ENCODE measurements at regions not wholly inside any gene's neighbourhood (a gene's known extent, or its start where the extent isn't known, plus 50 kb on each side); places are given as distances from the start of the nearest gene placed in this dataset.

DNA sequence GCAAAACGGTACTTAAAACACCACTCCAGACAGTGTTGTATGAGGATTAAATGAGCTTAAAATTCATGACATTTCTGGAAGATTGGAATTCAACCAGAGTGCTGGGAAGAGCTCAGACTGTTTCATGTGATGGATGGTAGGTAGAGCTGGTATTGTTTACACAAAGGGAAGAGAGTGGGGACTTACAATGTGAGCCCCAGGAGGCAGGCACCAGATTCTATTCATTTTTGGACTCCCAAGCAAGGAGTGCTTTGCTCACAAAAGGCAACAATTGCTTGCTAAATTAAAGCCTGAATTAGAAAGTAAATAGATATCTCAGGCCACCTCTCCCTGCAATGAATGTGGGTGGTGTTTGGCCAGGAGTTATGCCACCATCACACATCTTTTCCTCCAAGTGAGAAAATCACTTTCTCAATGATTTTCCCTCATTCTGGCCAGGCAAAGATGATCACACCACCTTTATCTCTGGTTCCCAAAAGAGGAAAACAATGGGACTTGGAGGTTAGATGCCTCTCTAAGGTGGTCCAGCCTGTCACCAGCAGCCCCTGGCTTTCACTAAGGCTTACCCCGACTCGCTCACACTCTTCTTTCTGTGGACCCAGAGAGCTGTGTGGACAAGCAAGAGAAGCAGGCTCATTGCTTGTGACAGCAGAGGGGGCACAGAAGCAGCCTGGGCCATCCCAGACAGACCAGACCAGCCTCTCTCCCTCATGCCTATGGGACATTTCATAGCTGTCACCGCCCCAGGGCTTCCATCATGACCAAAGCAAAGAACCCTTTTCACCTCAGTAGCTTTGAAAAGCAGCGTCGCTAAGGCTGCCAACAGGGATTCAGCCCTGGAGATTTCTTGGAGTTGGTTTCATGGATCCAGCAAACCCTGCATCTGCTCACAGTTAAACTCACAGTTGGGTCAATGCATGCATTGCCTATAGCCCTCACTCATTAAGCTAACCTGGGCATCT, 63.5 kb upstream of the DRD2 start:
- Histone ChIP-seq H3K79me2 (ENCODE audit: insufficient read depth, low read length) (no peaks in the 10 kb centered on the region), H3K27me3 (ENCODE audit: control insufficient read depth in 1 of 2, insufficient read depth in 2 of 2, low read length in 2 of 2) (peaks cover 0 to 9% of the 10 kb centered on the region in 2 experiments; a peak in 2 of 5 replicates), H3K9ac (ENCODE audit: insufficient read depth, low read depth, low read length) (no peak overlapping the region), H3K4me1 (ENCODE audit: insufficient read depth, low read length) (no peaks in the 10 kb centered on the region), H3K4me2 (ENCODE audit: low read depth, low read length) (no peak overlapping the region), H3K9me3 (ENCODE audit: low read length) (no peaks in the 10 kb centered on the region), H3K36me3 (replicated peaks in 1 of 2; ENCODE audit: control insufficient read depth in 1 of 2, insufficient read depth in 2 of 2, low read length in 2 of 2) (no peaks in the 10 kb centered on the region), H3K4me3 (replicated peaks in 1 of 3; ENCODE audit: insufficient read depth in 1 of 3, low read depth in 2 of 3, low read length in 3 of 3) (no peak overlapping the region), H4K20me1 (ENCODE audit: insufficient read depth, low read length) (no peaks in the 10 kb centered on the region), H3K27ac (ENCODE audit: extremely low read length, insufficient read depth, low read length) (no peak overlapping the region), H2AFZ (ENCODE audit: low read length) (no peak overlapping the region)
- in situ Hi-C loops (cut with HindIII; ENCODE audit: extremely low pct_ligation_motif_present, low pct_unique_long_range_greater_than_20kb) = loop anchor here (25.0 kb wide), 1 partner anchor 199 kb away; no protein-coding TSS in a partner anchor
- intact Hi-C loops (cut with micrococcal nuclease; ENCODE audit: unreplicated experiment) = no loop called here
- BruUV-seq (replicated peaks) = no TSS peak
- ATAC-seq = no peak
- CTCF ChIA-PET (ENCODE audit: low intra/inter-chr PET ratio, low total read pairs) = no interaction called here
- no peak for FAIRE-seq
- TF ChIP-seq HNRNPK (IDR thresholded peaks at IDR 0.05; ENCODE audit: low read depth, low read length, poor library complexity, severe bottlenecking) (no peak), SMYD3 (CRISPR knock-in tag; IDR thresholded peaks at IDR 0.05) (no peak), ZNF788 (CRISPR knock-in tag; IDR thresholded peaks at IDR 0.05; ENCODE audit: borderline replicate concordance) (no peak), ZNF614 (CRISPR knock-in tag; IDR thresholded peaks at IDR 0.05; ENCODE audit: borderline replicate concordance) (no peak), SCMH1 (CRISPR knock-in tag; IDR thresholded peaks at IDR 0.05; ENCODE audit: borderline replicate concordance) (no peak), ZSCAN20 (CRISPR knock-in tag; IDR thresholded peaks at IDR 0.05; ENCODE audit: borderline replicate concordance) (no peak), BCL6 (CRISPR knock-in tag; IDR thresholded peaks at IDR 0.05) (no peak), ATAD3A (CRISPR knock-in tag; IDR thresholded peaks at IDR 0.05) (no peak), AGO1 (IDR thresholded peaks at IDR 0.05; ENCODE audit: low read depth, low read length, poor library complexity, severe bottlenecking) (no peak), KAT2B (IDR thresholded peaks at IDR 0.05; ENCODE audit: borderline replicate concordance, low read depth, low read length) (no peak)
- TF ChIP-seq, protein P1, sequence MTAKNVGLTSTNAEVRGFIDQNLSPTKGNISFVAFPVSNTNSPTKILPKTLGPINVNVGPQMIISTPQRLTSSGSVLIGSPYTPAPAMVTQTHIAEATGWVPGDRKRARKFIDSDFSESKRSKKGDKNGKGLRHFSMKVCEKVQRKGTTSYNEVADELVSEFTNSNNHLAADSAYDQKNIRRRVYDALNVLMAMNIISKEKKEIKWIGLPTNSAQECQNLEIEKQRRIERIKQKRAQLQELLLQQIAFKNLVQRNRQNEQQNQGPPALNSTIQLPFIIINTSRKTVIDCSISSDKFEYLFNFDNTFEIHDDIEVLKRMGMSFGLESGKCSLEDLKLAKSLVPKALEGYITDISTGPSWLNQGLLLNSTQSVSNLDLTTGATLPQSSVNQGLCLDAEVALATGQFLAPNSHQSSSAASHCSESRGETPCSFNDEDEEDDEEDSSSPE (CRISPR knock-in tag; IDR thresholded peaks at IDR 0.05) = no peak
- TF ChIP-seq, protein P2, sequence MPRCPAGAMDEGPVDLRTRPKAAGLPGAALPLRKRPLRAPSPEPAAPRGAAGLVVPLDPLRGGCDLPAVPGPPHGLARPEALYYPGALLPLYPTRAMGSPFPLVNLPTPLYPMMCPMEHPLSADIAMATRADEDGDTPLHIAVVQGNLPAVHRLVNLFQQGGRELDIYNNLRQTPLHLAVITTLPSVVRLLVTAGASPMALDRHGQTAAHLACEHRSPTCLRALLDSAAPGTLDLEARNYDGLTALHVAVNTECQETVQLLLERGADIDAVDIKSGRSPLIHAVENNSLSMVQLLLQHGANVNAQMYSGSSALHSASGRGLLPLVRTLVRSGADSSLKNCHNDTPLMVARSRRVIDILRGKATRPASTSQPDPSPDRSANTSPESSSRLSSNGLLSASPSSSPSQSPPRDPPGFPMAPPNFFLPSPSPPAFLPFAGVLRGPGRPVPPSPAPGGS (CRISPR knock-in tag; IDR thresholded peaks at IDR 0.05) = no peak
- TF ChIP-seq, protein P3, sequence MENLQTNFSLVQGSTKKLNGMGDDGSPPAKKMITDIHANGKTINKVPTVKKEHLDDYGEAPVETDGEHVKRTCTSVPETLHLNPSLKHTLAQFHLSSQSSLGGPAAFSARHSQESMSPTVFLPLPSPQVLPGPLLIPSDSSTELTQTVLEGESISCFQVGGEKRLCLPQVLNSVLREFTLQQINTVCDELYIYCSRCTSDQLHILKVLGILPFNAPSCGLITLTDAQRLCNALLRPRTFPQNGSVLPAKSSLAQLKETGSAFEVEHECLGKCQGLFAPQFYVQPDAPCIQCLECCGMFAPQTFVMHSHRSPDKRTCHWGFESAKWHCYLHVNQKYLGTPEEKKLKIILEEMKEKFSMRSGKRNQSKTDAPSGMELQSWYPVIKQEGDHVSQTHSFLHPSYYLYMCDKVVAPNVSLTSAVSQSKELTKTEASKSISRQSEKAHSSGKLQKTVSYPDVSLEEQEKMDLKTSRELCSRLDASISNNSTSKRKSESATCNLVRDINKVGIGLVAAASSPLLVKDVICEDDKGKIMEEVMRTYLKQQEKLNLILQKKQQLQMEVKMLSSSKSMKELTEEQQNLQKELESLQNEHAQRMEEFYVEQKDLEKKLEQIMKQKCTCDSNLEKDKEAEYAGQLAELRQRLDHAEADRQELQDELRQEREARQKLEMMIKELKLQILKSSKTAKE (CRISPR knock-in tag; IDR thresholded peaks at IDR 0.05; ENCODE audit: borderline replicate concordance) = no peak
- POLR2A ChIA-PET = no interaction called here
- DNase-seq (ENCODE audit: low spot score) = no peak
- WGBS (ENCODE audit: low lambda C conversion rate) = 0% methylated on average over 6 of the region's 6 CpGs

Data from HepG2 (cell line).